Endothelial cell of umbilical vein (primary cell): ENCODE measurements at regions not wholly inside any gene's neighbourhood (a gene's known extent, or its start where the extent isn't known, plus 50 kb on each side); places are given as distances from the start of the nearest gene placed in this dataset.

Experiments used
- BruUV-seq: library from RNA; stranded (reverse); fragments of 400-500 nt; replicated peaks from 2 replicates; lab custom pipeline; 2021; lab: Mats Ljungman, UMichigan
- CTCF ChIA-PET: fragments of 300-600, 350-600 bp; sonication (Branson Sonifier 250); formaldehyde crosslinking; loops from one replicate; lab custom pipeline; 2021; ENCODE audit warnings: antibody characterized with exemption, inconsistent platforms; lab: Charles Lee
- POLR2A ChIA-PET: fragments of 300-600, 350-600 bp; sonication (Branson Sonifier 250); formaldehyde crosslinking; loops from one replicate; lab custom pipeline; 2021; ENCODE audit warnings: antibody characterized with exemption, inconsistent platforms; lab: Charles Lee
- DNase-seq: peaks from one replicate; pipeline ENCODE4 v3.0.0-alpha.2; 2011; ENCODE audit warnings: low read depth, low spot score
- FAIRE-seq: peaks from 2 replicates; lab custom pipeline; 2011; peaks lifted over from hg19 to GRCh38; lab: Jason Lieb, UNC
- H2AFZ ChIP-seq: 2 replicates; pipeline ENCODE4 v1.6.0; 2012; ENCODE audit warnings: low read depth, low read length, control low read depth, inconsistent platforms
- H3K27ac ChIP-seq: 2 replicates; pipeline ENCODE4 v1.5.1; 2011; ENCODE audit warnings: low read depth, mild to moderate bottlenecking, control low read depth, low read length, moderate library complexity; ENCODE audit not compliant: insufficient read depth
- H3K27me3 ChIP-seq, 2 experiments: 2 replicates each; pipeline versions ENCODE4 v1.6.0 to v1.6.1; 2011; ENCODE audit warnings: low read length in 2 of 2, mixed read lengths in 1 of 2; ENCODE audit not compliant: control insufficient read depth in 2 of 2, insufficient read depth in 2 of 2
- H3K36me3 ChIP-seq, 2 experiments: 2 replicates in 1 of 2; 3 replicates in 1 of 2; pipeline ENCODE4 v1.5.1; 2011; ENCODE audit warnings: low read length in 2 of 2, mild to moderate bottlenecking in 1 of 2, moderate library complexity in 1 of 2; ENCODE audit not compliant: control insufficient read depth in 2 of 2, insufficient read depth in 2 of 2; ENCODE audit errors: extremely low read depth in 1 of 2
- H3K4me1 ChIP-seq: 3 replicates; pipeline ENCODE4 v1.5.1; 2011; ENCODE audit warnings: mild to moderate bottlenecking, low read length; ENCODE audit not compliant: control insufficient read depth, insufficient read depth; ENCODE audit errors: extremely low read depth
- H3K4me2 ChIP-seq: 2 replicates; pipeline ENCODE4 v1.6.1; 2011; ENCODE audit warnings: low read length, control low read depth, mixed read lengths; ENCODE audit not compliant: insufficient read depth
- H3K4me3 ChIP-seq, 3 experiments: fragments of 200-600 bp in 1 of 3; sonication (generic), shearing (Covaris generic) in 1 of 3; replicated peaks in 1 of 3; 2 replicates each; pipeline ENCODE4 v1.5.1; 2011 to 2016; ENCODE audit warnings: control low read depth in 3 of 3, low read length in 3 of 3, mild to moderate bottlenecking in 2 of 3, inconsistent platforms in 1 of 3, low read depth in 1 of 3, moderate library complexity in 1 of 3; ENCODE audit not compliant: insufficient read depth in 1 of 3
- H3K79me2 ChIP-seq: 2 replicates; pipeline ENCODE4 v1.6.0; 2012; ENCODE audit warnings: low read length, inconsistent platforms; ENCODE audit not compliant: control insufficient read depth, insufficient read depth
- H3K9ac ChIP-seq: replicated peaks from 2 replicates; pipeline ENCODE3; 2011; ENCODE audit warnings: low read length, control low read depth; ENCODE audit not compliant: insufficient read depth; ENCODE audit errors: extremely low read depth
- H3K9me1 ChIP-seq: replicated peaks from 3 replicates; pipeline ENCODE4 v1.6.0; 2011; ENCODE audit warnings: mild to moderate bottlenecking, low read length; ENCODE audit not compliant: control insufficient read depth, insufficient read depth; ENCODE audit errors: extremely low read depth
- H3K9me3 ChIP-seq: replicated peaks from 2 replicates; pipeline ENCODE4 v1.5.1; 2012; ENCODE audit warnings: low read length, inconsistent platforms; ENCODE audit not compliant: control insufficient read depth, insufficient read depth
- H4K20me1 ChIP-seq: replicated peaks from 2 replicates; pipeline ENCODE3; 2011; ENCODE audit warnings: mild to moderate bottlenecking, low read length; ENCODE audit not compliant: control insufficient read depth, insufficient read depth; ENCODE audit errors: extremely low read depth
- EZH2 ChIP-seq: IDR thresholded peaks from 2 replicates; pipeline ENCODE4 v1.6.1; 2012; ENCODE audit warnings: borderline replicate concordance, low read depth, mild to moderate bottlenecking, moderate library complexity, low read length, inconsistent platforms; ENCODE audit not compliant: severe bottlenecking
- FOS ChIP-seq: IDR thresholded peaks from 2 replicates; pipeline ENCODE4 v1.6.1; 2011; ENCODE audit warnings: mild to moderate bottlenecking, low read length, moderate library complexity, borderline replicate concordance; ENCODE audit not compliant: insufficient read depth
- GATA2 ChIP-seq: IDR thresholded peaks from 2 replicates; pipeline ENCODE4 v1.7.0; 2011; ENCODE audit warnings: low read depth, mild to moderate bottlenecking, moderate library complexity, mixed read lengths, low read length; ENCODE audit not compliant: insufficient read length, insufficient read depth
- JUN ChIP-seq: IDR thresholded peaks from 2 replicates; pipeline ENCODE4 v1.6.1; 2011; ENCODE audit warnings: borderline replicate concordance, low read depth; ENCODE audit not compliant: insufficient read length, insufficient read depth
- MYC ChIP-seq: IDR thresholded peaks from one replicate; pipeline ENCODE4 v1.6.1; 2011; ENCODE audit warnings: mild to moderate bottlenecking, low read depth, low read length
- POLR2A ChIP-seq: IDR thresholded peaks from 2 replicates; pipeline ENCODE4 v1.6.1; 2012; ENCODE audit warnings: low read depth, mild to moderate bottlenecking, control low read depth, low read length
- POLR2AphosphoS5 ChIP-seq: IDR thresholded peaks from 2 replicates; pipeline ENCODE4 v1.6.1; 2012; ENCODE audit warnings: low read depth, mild to moderate bottlenecking, control low read depth, low read length, moderate library complexity; ENCODE audit not compliant: insufficient read depth
- dilution Hi-C: fragments of 300-500 bp; cut with MboI; formaldehyde crosslinking; loops from one replicate; pipeline ENCODE4 v1.15.0; 2019; ENCODE audit warnings: low sequenced_read_pairs; ENCODE audit not compliant: extremely low pct_ligation_motif_present
- intact Hi-C: fragments of 100-400 bp; cut with micrococcal nuclease; formaldehyde crosslinking; loops from one replicate; pipeline ENCODE4 v1.10.0; 2022
- TF ChIP-seq, protein P1 (sequence below): IDR thresholded peaks from 2 replicates; pipeline ENCODE4 v1.6.1; 2011; ENCODE audit not compliant: insufficient read depth, insufficient read length
- TF ChIP-seq, protein P2 (sequence below), 2 donors: IDR thresholded peaks; 1 replicate in 1 of 2; 2 replicates in 1 of 2; pipeline ENCODE4 v1.5.1; 2011; ENCODE audit warnings: low read length in 2 of 2, mild to moderate bottlenecking in 2 of 2, moderate library complexity in 2 of 2, control low read depth in 1 of 2, inconsistent platforms in 1 of 2, low read depth in 1 of 2; ENCODE audit not compliant: insufficient read depth in 1 of 2; ENCODE audit errors: extremely low read depth in 1 of 2

DNA sequence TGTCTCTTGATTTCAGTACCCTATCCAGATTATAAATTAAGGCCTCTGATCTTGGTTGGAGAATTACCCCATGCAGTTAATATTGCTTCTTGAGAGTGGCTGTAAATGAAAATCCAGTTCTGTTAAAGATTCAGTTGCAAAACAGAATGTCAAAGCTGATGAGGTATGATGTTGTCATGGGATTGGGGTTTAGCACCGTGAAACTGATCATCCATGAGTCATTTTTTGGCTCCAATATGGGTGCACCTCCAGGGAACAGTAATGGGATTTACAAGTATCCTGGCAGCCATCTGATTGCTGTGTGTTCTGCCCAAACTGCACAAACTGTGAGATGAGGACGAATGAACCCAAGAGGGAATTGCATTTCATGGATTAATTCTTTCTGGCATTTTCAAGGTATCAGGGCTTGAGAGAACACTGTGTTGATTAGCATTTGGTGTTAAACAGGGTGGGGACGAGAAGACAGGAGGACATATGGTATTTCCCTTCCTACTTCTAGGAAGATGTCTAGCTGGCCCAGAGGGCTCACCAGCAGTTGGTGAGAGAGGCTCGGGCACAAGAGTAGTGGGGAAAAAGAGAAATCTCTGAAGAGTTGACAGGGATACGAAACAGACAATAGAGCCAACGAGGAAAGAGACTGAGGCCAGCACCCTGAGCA, 214.7 kb downstream of the GAS1 start:
- Histone ChIP-seq H4K20me1 (no peaks in the 10 kb centered on the region), H3K9me3 (peaks cover 2% of the 10 kb centered on the region), H3K9ac (no peak overlapping the region), H2AFZ (no peak overlapping the region), H3K36me3 (no peaks in the 10 kb centered on the region), H3K4me1 (no peaks in the 10 kb centered on the region), H3K27me3 (no peaks in the 10 kb centered on the region), H3K9me1 (no peaks in the 10 kb centered on the region), H3K79me2 (no peaks in the 10 kb centered on the region), H3K4me2 (no peak overlapping the region), H3K27ac (no peak overlapping the region), H3K4me3 (no peak overlapping the region)
- POLR2A ChIA-PET: no interaction called here
- no peak for DNase-seq
- FAIRE-seq: no peak
- intact Hi-C loops (no loop called here), dilution Hi-C loops (no loop called here)
- TF ChIP-seq, protein P1, sequence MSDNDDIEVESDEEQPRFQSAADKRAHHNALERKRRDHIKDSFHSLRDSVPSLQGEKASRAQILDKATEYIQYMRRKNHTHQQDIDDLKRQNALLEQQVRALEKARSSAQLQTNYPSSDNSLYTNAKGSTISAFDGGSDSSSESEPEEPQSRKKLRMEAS: no peak
- TF ChIP-seq, protein P2, sequence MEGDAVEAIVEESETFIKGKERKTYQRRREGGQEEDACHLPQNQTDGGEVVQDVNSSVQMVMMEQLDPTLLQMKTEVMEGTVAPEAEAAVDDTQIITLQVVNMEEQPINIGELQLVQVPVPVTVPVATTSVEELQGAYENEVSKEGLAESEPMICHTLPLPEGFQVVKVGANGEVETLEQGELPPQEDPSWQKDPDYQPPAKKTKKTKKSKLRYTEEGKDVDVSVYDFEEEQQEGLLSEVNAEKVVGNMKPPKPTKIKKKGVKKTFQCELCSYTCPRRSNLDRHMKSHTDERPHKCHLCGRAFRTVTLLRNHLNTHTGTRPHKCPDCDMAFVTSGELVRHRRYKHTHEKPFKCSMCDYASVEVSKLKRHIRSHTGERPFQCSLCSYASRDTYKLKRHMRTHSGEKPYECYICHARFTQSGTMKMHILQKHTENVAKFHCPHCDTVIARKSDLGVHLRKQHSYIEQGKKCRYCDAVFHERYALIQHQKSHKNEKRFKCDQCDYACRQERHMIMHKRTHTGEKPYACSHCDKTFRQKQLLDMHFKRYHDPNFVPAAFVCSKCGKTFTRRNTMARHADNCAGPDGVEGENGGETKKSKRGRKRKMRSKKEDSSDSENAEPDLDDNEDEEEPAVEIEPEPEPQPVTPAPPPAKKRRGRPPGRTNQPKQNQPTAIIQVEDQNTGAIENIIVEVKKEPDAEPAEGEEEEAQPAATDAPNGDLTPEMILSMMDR (IDR thresholded peaks at IDR 0.05; ENCODE audit: extremely low read depth in 1 of 2, insufficient read depth in 1 of 2, low read depth in 1 of 2, low read length in 2 of 2): no peak
- no peak for TF ChIP-seq EZH2
- no peak for TF ChIP-seq POLR2A
- no peak for TF ChIP-seq POLR2AphosphoS5
- no peak for TF ChIP-seq JUN
- no peak for TF ChIP-seq MYC
- TF ChIP-seq FOS: no peak
- no peak for TF ChIP-seq GATA2
- no TSS peak for BruUV-seq
- CTCF ChIA-PET: no interaction called here
